HCEC 1CT (cell line): ENCODE measurements at regions not wholly inside any gene's neighbourhood (a gene's known extent, or its start where the extent isn't known, plus 50 kb on each side); places are given as distances from the start of the nearest gene placed in this dataset.

Source experiments
- DNase-seq: peaks from one replicate; pipeline ENCODE4 v3.0.0-alpha.2; 2017

- DNase-seq = no peak
Measured at GRCh38 chrX:82912382-82912781, 595.7 kb upstream of the POU3F4 start.

- DNase-seq = no peak
Measured at GRCh38 chrX:82934980-82935379, 573.1 kb upstream of the POU3F4 start.

DNA sequence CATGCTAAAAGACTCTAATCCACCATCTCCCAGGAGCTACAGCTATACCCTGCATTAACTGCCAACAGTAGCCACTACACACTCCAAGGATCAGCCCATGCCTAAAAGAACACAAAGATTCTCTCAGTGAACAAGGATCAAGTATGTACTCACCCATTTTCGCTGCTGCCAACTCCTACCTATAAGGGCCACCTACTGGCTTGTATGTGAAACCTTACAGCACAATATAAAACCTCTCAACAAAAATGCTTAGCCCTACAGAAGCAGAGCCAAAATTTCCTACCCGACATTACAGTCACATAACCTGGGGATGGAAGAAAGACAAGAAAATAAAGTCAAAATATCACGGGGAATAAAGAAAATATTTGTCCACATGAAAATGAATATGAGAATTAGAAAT is 562.8 kb upstream of the POU3F4 start:
- DNase-seq = peak; percentile 20

DNA sequence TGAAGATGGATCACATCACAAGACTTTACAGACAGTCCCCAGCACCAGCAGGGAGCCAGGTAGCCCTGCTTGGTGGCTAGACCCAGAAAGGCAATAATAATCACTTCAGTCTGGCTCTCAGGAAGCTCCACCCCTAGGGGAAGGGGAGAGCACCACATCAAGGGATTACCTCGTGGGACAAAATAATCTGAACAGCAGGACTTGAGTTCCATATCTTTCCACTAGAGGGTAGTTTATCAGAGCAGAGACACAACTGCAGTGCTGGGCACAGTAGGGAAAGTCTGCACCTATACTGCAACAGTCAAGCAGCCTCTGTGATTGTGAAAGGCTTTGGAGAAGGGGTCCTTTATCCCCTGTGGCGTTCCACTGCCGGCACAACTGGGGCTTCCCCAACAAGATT is 547.0 kb upstream of the POU3F4 start:
- DNase-seq = no peak

- no peak for DNase-seq
Measured at GRCh38 chrX:82973646-82974045, 534.4 kb upstream of the POU3F4 start.

- no peak for DNase-seq
Measured at GRCh38 chrX:82998163-82998562, 509.9 kb upstream of the POU3F4 start.

GRCh38 chrX:83004012-83004411 is 504.1 kb upstream of the POU3F4 start:
- no peak for DNase-seq

DNA sequence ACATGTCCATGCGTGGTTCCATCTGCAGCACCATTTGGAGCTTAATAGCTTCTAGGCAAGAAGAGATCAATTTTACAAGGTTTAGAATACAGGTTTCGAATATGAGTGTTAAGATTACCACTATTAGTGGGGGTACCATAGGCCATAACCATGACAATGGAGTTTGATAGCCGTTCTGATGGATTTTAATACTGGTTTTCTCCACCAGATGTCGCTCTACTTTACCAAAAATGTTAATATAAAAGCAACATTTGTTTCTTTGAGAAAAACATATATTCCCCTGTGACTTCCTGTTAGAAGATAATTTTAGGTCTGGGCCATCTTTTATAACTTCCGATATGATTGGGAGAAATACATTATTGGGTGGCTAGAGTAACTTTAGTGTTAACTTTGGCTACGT is 499.7 kb upstream of the POU3F4 start:
- DNase-seq = no peak

- DNase-seq = no peak
Measured at GRCh38 chrX:83019258-83019657, 488.8 kb upstream of the POU3F4 start.

DNA sequence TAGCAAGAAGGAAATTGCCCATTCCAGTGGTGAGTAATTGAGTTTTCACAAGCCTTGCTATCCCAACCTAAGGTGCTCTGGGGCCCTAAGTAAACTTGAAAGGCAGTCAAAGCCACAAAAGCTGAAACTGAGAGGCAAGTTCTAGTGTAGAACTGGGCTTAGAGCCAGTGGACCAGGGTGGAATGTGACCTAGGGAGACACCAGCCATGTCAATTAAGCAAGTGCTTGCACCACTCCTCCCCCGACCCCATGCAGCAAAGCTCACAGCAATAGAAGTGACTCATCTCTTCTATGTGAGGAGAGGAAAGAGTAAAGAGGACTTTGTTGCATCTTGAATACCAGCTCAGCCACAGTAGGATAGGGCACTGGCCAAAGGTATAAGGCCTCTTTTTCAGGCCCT is 486.1 kb upstream of the POU3F4 start:
- DNase-seq = peak; percentile 34
